ENCODE measurements at regions not wholly inside any gene's neighbourhood (a gene's known extent, or its start where the extent isn't known, plus 50 kb on each side); places are given as distances from the start of the nearest gene placed in this dataset.

- DNase-seq: no peak
Observed at GRCh38 chr13:89255844-89256406, 1584.8 kb downstream of the SLITRK5 start.

DNA sequence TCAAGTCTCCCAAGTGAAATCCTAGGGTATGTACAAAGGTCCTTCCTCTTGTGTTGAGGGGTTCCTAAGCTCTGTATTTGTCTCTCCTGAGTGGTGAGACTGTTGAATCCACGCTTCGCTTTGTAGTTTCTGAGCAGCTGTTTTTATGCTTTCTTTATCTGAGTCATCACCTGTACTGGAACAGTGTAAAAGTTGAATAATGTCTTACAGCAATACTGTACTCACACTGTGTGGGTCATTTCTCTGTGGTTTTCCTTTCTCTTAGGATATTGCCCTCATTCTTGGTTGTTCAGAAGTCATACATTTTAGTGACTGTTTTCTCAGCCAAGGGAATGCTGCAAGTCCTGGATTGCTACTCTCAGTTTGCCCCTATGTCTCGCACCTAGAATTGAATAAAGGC is 1596.6 kb downstream of the SLITRK5 start:
- no peak for DNase-seq

- DNase-seq: no peak
Observed at GRCh38 chr13:89269737-89270136, 1598.6 kb downstream of the SLITRK5 start.

- DNase-seq: no peak
Observed at GRCh38 chr13:89270736-89271135, 1599.6 kb downstream of the SLITRK5 start.

- DNase-seq: no peak
Observed at GRCh38 chr13:89279374-89279773, 1608.2 kb downstream of the SLITRK5 start.

GRCh38 chr13:89281331-89281730 is 1610.2 kb downstream of the SLITRK5 start:
- DNase-seq: no peak

GRCh38 chr13:89282241-89282640 is 1611.1 kb downstream of the SLITRK5 start:
- no peak for DNase-seq

DNA sequence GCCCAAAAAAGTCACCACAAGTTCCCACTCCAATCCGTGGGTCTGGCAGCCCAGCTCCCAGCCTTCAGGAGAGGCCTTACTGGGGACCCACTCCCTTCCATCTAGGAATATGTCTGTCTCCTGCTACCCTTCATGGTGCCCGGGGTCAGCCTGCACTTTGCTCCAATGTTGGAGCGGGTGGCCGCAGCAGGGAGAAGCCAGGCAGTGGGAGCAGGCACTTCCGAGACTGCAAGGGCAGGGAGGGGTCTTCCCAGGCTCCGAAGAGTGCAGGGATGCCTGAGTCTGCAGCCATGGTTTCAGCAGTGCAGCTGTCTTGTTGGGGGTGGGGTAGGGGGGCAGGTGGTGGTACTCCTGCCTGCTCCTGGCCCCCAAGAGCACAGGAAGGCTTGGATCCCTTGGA is 1616.2 kb downstream of the SLITRK5 start:
- no peak for DNase-seq

DNA sequence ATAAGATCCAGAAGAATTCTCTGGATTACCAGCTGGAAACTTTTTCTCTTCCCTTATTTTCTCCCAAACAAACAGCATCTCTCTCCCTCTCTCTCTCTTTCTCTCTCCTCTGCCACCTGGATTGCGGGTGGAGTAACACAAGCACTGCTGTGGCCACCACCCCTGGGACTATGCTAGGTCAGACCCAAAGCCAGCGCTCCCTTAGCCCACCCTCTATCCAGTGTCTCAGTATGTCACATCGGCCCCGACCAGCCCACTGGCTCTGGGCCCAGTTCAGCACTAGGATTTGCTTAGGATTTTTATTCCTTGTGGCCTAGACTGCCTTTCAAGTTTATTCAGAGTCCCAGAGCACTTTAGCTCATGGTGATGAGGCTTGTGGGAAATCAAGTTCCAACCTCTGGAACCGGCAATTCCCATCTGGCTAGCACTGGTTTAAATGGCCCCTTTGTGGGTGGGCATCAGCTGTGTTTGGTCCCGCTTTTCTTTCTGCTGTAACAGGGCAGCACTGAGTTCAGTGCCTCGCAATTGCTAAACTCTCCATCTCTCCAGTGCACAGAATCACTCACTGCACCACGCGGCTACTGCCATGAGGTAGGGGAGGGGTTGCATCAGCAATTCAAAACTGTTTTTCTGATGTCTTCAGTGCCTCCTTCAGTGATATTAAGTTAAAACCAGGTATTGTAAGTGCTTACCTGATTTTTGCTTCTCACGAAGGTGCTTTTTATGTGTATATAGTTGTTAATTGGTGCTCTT is 1623.1 kb downstream of the SLITRK5 start:
- no peak for DNase-seq

DNA sequence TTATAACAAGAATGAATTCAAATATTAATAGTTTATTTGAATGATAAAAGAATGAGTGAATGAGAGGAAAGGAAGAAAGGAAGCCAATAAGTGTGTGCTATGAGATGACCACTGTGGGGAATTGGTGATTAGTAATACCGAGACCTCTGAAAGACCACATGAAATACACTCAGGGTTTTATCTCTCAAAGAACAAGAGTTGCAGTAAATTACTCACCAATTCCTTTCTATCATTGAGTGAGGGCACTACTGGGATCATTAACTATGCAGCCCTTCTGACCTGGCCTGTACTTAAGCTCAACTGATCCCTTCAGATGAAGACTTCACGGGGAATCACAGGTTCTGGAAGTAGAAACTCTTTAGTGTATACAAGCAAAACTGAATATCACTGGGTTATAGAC is 1636.1 kb downstream of the SLITRK5 start:
- no peak for DNase-seq

- no peak for DNase-seq
Observed at GRCh38 chr13:89310943-89311672, 1639.9 kb downstream of the SLITRK5 start.

DNA sequence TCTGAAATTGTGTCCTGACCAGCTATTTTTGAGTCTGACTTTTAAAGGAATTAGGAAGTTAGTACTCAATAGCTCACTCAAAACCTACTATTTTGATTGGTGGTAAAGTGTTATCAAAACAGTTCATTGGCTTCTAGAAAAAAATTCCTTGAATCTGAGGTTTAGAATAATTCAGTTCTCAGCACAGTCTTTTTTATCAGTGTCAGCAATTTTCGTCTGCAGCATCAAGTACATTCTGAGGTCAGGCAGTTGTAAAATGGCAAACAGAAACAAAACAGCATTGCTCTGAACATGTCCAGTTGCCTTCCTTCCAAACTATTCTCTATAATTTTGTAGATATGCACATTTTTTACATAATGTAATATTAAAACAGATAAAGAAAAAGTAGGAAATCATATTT is 1644.1 kb downstream of the SLITRK5 start:
- no peak for DNase-seq

DNA sequence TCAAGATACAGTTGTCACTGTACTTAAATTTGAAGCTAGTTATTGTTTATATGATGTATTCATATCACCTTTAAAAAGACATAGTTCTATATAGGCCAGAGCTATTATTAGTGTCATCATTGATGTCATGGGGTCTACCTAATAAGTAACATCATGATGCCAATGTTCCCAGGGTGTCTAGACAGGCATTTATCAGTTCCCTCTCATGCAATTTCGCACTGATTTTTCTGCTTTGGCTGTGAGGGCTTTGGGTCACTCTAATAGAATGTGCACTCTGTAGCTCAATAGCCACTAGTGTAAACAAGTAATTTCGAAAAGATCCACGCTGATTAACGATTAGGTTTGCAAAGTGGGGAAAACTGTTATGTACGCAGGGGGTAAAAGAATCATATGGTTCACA is 1651.3 kb downstream of the SLITRK5 start:
- no peak for DNase-seq

DNA sequence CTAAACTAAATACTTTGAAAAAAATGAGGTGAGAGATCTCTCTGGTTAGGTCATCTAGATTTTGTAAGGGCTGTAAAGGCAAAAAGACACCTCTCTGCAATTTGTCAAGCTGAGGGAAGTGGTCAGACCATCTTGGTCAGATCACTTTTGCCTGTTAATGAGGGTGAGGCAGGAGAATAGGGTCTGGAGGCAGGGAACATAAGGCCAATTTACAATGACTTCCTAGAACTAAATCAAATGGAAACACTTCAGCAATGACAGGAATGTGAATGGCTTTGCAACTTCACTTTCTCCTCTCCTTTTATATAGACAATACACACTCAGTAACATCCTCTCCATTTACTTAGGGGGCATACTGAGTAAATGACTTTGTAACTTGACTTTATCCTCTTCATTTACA is 1653.4 kb downstream of the SLITRK5 start:
- DNase-seq: no peak

DNA sequence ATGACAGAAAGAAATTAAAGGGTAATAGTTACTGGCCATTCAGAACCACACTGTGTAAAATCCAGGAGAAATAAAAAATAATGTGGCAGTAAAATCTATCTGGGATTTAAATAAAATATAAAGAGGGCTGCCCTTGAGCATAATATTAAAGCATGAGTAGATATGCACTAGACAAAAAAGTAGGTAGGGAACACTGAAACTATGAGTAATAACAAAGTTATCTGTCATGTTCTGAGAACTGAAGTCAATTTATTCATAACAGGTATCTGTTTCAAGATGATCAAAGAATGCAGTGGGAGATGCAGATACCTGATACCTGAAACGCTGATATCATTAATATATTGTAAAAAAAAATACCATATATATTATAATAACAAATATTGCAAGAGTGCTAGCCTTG is 1672.0 kb downstream of the SLITRK5 start:
- no peak for DNase-seq

DNA sequence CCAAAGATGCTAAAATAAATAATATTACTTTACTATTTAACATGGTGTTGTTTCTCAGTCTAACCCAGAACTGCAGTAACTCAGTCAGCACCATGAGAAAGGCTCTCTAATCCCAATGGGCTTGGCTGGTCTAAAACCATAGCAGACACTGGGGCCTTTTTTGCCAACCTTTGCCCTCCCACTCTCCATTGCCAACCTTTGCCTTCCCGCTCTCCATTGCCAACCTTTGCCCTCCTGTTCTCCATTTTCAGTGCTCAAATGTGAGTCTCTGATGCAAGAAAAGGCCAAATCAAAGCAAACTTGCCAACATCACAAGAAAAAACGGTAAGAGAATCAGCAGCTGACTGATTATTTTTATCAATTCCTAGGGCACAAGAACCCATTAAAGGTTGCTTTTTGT is 1681.2 kb downstream of the SLITRK5 start:
- no peak for DNase-seq

- DNase-seq: no peak
Observed at GRCh38 chr13:89361909-89362308, 1690.7 kb downstream of the SLITRK5 start.

DNA sequence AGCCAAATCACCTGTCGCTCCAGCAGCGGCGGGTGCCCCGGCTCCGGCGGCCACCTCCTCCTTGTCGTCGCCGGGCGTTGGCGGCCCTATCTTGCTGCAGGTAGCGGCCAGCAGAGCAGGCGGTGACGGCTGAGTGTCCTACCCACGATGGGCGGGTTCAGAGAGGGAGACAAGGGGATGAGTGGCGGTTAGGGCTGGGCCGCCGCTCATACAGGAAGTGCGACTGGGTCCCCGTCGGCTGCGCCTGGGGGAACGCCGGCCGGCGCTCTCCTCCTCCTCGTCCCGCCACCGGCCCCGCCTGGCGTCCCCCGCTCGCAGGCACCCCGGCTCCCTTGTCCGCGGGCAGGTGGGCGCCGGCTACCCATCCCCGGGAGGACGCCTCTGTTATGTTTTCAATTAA is 1692.0 kb downstream of the SLITRK5 start:
- DNase-seq: no peak

DNA sequence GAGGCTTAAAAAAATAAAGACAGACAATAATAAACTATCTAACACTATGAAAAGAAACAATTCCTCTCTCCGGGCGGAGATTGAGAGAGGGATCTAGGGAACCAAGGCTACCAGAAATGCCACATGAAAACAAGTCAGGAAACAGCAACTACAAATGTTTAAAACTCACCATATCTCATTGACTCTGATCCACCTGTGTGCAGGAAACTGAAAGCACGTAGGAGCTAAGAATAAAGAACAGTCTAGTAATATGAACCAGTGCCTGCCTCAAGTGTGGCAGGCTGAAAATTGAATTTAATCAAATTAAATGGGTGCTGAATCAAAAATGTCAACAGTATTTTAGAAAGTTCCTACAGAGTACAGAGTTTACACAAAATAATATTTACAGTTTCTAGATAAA is 1701.0 kb downstream of the SLITRK5 start:
- DNase-seq: no peak

DNA sequence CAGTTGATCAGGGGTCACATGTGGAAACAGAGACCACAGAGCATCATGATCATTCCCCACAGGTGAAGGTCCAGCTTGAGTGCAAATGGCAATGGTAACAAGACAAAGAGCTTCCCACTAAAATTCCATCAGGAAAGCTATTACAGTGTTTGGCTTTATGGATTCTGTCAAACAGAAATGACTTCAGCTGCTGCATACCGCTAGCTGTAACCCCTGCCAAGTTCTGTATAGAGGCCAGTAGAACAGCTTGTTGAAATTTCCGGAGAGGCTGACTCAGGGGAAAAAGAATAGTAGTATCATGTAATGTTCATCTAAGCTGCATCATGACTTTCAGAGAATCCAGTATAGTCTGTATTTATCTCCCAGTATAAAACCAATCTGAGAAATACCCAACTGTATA is 1704.7 kb downstream of the SLITRK5 start:
- no peak for DNase-seq

- DNase-seq: peak; percentile 41
Observed at GRCh38 chr13:89380101-89380500, 1708.9 kb downstream of the SLITRK5 start.

DNA sequence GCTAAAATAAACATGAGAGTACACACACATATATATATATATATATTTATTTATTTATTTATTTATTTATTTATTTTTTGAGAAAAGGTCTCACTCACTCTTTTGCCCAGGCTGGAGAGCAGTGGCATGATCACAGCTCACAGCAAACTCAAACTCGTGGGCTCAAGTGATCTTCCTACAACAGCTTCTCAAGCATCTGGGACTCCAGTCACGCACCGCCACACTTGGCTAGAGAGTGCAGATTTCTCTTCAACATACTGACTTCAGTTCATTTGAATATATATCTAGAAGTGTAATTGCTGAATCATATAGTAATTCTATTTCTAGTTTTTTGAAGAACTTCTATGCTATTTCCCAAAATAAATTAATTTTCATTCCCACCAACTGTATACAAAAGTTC is 1711.8 kb downstream of the SLITRK5 start:
- DNase-seq: no peak

GRCh38 chr13:89383891-89384290 is 1712.7 kb downstream of the SLITRK5 start:
- DNase-seq: no peak

DNA sequence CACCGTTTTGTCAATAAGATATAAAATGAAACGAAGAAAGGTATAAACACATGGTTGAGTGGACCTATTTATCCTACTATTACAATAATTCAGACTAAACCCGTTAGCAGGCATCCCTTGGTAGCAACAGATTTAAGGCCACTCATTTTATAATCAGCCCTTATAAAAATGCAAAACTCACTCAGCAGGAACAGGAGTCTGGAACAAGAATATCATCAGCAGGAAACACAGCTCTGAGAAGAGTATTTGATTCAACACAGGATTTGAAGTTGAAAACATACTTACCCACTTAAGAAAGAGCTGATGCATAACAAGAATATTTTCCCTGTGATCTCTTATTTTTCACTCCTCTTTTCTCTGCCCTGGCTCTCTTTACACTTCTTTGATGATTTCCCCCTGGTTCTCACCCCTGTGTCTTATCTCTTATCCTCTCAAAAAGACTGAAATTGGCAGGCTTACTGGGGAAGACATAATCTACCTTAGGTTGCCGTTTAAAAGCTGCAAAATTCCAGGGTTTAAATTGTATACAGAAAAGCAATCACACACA is 1722.7 kb downstream of the SLITRK5 start:
- no peak for DNase-seq
